GM23338 (cell line): ENCODE measurements at regions not wholly inside any gene's neighbourhood (a gene's known extent, or its start where the extent isn't known, plus 50 kb on each side); places are given as distances from the start of the nearest gene placed in this dataset.
A peak's percentile ranks its signal among the peaks of the same experiment; 100 is the strongest.

ENCODE experiments used
- ATAC-seq: fragments of 200-7000 bp; cut with Tn5 transposase; 3 replicates; pipeline ENCODE4 v1.9.1; 2020
- DNase-seq: peaks from one replicate; pipeline ENCODE4 v3.0.0-alpha.2; 2015; ENCODE audit warnings: low spot score
- H2AFZ ChIP-seq: fragments of 200-600 bp; sonication (generic); 2 replicates; pipeline ENCODE4 v1.8.0; 2016; ENCODE audit warnings: antibody characterized with exemption, mild to moderate bottlenecking, moderate library complexity
- H3F3A ChIP-seq: fragments of 200-600 bp; sonication (generic); replicated peaks from 2 replicates; pipeline ENCODE4 v1.8.0; 2017; ENCODE audit warnings: antibody characterized with exemption, mixed run types, low read depth
- H3K27ac ChIP-seq: fragments of 200-600 bp; sonication (generic); 2 replicates; pipeline ENCODE4 v1.6.1; 2016; ENCODE audit warnings: low read depth
- H3K27me3 ChIP-seq: fragments of 200-600 bp; sonication (generic); 2 replicates; pipeline ENCODE4 v1.8.0; 2016; ENCODE audit warnings: mild to moderate bottlenecking, mixed run types, moderate library complexity; ENCODE audit not compliant: insufficient read depth
- H3K36me3 ChIP-seq: fragments of 200-600 bp; sonication (generic); 2 replicates; pipeline ENCODE4 v1.8.0; 2016; ENCODE audit warnings: mild to moderate bottlenecking; ENCODE audit not compliant: insufficient read depth
- H3K4me1 ChIP-seq: fragments of 200-600 bp; sonication (generic); 2 replicates; pipeline ENCODE4 v1.8.0; 2016; ENCODE audit warnings: mild to moderate bottlenecking, moderate library complexity; ENCODE audit not compliant: insufficient read depth
- H3K4me2 ChIP-seq: fragments of 200-600 bp; sonication (generic); 2 replicates; pipeline ENCODE4 v1.7.1; 2017; ENCODE audit warnings: mixed run types
- H3K4me3 ChIP-seq: fragments of 200-600 bp; sonication (generic); 2 replicates; pipeline ENCODE4 v1.6.1; 2016; ENCODE audit warnings: mixed run types
- H3K79me2 ChIP-seq: fragments of 200-600 bp; sonication (generic); replicated peaks from 2 replicates; pipeline ENCODE4 v1.8.0; 2017; ENCODE audit warnings: mild to moderate bottlenecking; ENCODE audit not compliant: insufficient read depth
- H3K9me2 ChIP-seq: fragments of 200-600 bp; sonication (generic); 2 replicates; pipeline ENCODE4 v1.8.0; 2017; ENCODE audit not compliant: insufficient read depth
- H4K20me1 ChIP-seq: fragments of 200-600 bp; sonication (generic); replicated peaks from 2 replicates; pipeline ENCODE4 v1.8.0; 2017; ENCODE audit warnings: mild to moderate bottlenecking; ENCODE audit not compliant: insufficient read depth
- H3K27ac Mint-ChIP-seq: 2 replicates; pipeline ENCODE4 v1.8.0; 2020; ENCODE audit warnings: inconsistent platforms, mild to moderate bottlenecking, moderate library complexity, mixed read lengths
- H3K27me3 Mint-ChIP-seq: 3 replicates; pipeline ENCODE4 v1.8.0; 2022; ENCODE audit warnings: low read depth, mild to moderate bottlenecking, moderate library complexity, mixed read lengths, inconsistent platforms; ENCODE audit not compliant: insufficient read depth, poor library complexity
- H3K36me3 Mint-ChIP-seq: 3 replicates; pipeline ENCODE4 v1.8.0; 2021; ENCODE audit warnings: low read depth, mild to moderate bottlenecking, inconsistent platforms, moderate library complexity, mixed read lengths
- H3K4me1 Mint-ChIP-seq: 3 replicates; pipeline ENCODE4 v1.8.0; 2020; ENCODE audit warnings: mild to moderate bottlenecking, inconsistent platforms, mixed read lengths
- H3K4me3 Mint-ChIP-seq: 3 replicates; pipeline ENCODE4 v1.8.0; 2021; ENCODE audit warnings: moderate library complexity, mild to moderate bottlenecking, inconsistent platforms, mixed read lengths
- H3K9me3 Mint-ChIP-seq: 3 replicates; pipeline ENCODE4 v1.8.0; 2020; ENCODE audit warnings: moderate library complexity, mild to moderate bottlenecking, inconsistent platforms, mixed read lengths
- CREB1 ChIP-seq: fragments of 250-450 bp; sonication (Bioruptor Pico); IDR thresholded peaks from 2 replicates; pipeline ENCODE4 v1.5.0; 2020; ENCODE audit warnings: low read depth, mild to moderate bottlenecking, moderate library complexity
- EZH2 ChIP-seq: fragments of 200-600 bp; sonication (generic); IDR thresholded peaks from one replicate; pipeline ENCODE4 v1.8.0; 2017; ENCODE audit warnings: antibody characterized with exemption, mild to moderate bottlenecking, low read depth; ENCODE audit not compliant: unreplicated experiment
- EZH2phosphoT487 ChIP-seq: fragments of 200-600 bp; sonication (generic); IDR thresholded peaks from one replicate; pipeline ENCODE4 v1.8.1; 2018; ENCODE audit warnings: antibody characterized with exemption; ENCODE audit not compliant: unreplicated experiment
- ZNF114 ChIP-seq: fragments of 250-450 bp; sonication (Bioruptor Pico); IDR thresholded peaks from 2 replicates; pipeline ENCODE4 v1.5.0; 2020; ENCODE audit warnings: mild to moderate bottlenecking, moderate library complexity
- ZNF331 ChIP-seq: fragments of 250-450 bp; sonication (Bioruptor Pico); IDR thresholded peaks from 2 replicates; pipeline ENCODE4 v1.5.0; 2020; ENCODE audit warnings: low read depth, mild to moderate bottlenecking, moderate library complexity
- TF ChIP-seq, protein P1 (sequence below): IDR thresholded peaks from 2 replicates; pipeline ENCODE4 v1.6.1; 2016; ENCODE audit warnings: antibody characterized with exemption
- TF ChIP-seq, protein P2 (sequence below), 2 experiments: fragments of 200-600 bp in 1 of 2; sonication (generic) in 1 of 2; conservative IDR thresholded peaks; 2 replicates each; pipeline versions ENCODE4 v1.5.1 to v1.6.1; 2016 to 2017; ENCODE audit warnings: antibody characterized with exemption in 2 of 2, low read depth in 2 of 2, mild to moderate bottlenecking in 2 of 2, moderate library complexity in 1 of 2

DNA sequence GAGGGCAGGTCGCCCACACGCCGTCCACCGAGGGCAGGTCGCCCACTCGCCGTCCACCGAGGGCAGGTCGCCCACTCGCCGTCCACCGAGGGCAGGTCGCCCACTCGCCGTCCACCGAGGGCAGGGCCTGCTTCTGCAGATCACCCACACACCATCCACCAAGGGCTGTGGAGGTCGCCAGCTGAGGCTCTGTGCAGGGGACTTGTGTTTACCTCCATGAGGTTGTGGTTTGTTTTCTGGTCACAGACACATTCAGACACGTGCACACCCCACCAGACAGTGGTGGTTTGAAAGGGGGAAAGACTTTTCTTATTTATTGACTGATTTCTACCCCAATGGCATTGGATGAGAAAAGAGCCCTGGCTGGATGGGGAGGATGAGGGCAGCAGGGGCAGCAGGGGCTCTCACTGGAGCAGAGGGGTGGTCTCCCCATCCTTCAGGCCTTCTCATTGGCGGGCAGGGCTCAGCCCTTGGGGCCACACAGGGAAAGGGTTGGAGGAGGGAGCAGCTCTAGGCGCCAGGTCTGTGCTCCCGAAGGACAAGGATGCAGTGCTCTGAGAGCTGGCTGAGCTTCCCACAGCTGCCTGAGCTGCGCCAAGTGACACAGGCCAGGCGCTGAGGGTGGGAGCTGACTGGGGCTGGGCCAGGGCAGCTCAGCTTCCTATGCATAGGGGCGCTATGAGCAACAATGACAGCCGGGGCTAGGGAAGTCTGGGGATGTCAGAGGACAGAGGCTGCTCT is 252.6 kb upstream of the B3GAT1 start:
- Histone ChIP-seq H4K20me1 (no peaks in the 10 kb centered on the region), H3K79me2 (no peaks in the 10 kb centered on the region), H2AFZ (no peak overlapping the region), H3K4me2 (no peak overlapping the region), H3K4me3 (no peak overlapping the region), H3K27me3 (no peaks in the 10 kb centered on the region), H3K27ac (no peak overlapping the region), H3K36me3 (no peaks in the 10 kb centered on the region), H3K4me1 (no peaks in the 10 kb centered on the region), H3F3A (no peaks in the 10 kb centered on the region), H3K9me2 (no peaks in the 10 kb centered on the region)
- Mint-ChIP-seq H3K36me3 (peaks cover 8% of the 10 kb centered on the region; the same call in 2 of the 3 replicates), H3K4me3 (no peak overlapping the region), H3K9me3 (peaks cover 27% of the 10 kb centered on the region), H3K4me1 (no peaks in the 10 kb centered on the region), H3K27ac (no peak overlapping the region), H3K27me3 (peaks cover 6% of the 10 kb centered on the region)
- DNase-seq (no peak), ATAC-seq (peak; percentile 37)
- no peak for TF ChIP-seq EZH2

DNA sequence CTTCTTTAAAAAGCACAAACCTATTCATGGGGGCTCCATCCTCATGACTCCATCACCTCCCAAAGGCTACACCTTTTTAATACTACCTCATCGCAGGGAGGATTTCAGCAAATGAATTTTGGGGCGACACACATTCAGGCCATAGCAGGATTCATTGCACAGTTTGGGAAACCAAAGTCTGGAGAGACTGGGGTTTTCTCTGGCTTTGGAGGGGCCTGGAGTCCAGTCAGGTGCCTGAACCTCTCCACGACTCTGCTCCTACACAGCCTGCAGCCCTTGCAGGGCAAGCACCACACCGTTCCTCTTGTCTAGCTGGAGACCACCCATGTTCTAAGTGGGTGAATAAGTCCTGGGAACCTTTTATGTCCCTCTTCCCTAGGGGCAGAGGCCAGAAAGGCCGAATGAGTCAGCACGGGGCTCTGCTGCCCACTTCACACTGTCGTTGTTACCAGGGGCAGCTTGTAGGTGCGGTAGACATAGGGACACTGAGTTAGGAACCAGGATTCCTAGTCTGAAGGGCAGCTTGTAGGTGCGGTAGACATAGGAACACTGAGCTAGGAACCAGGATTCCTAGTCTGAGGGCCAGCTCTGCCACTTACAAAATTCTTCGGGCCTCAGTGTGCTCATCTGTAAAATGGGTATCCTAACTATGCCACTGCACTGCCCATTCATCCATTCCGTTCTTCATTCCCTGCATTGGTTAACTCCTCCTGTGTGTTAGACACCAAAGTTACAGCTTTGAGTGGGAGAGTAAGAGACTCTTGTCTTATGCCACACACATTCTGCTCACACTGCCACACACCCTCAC is 251.7 kb upstream of the B3GAT1 start:
- no peak overlapping the region for H3K4me3 ChIP-seq
- TF ChIP-seq, protein P1, sequence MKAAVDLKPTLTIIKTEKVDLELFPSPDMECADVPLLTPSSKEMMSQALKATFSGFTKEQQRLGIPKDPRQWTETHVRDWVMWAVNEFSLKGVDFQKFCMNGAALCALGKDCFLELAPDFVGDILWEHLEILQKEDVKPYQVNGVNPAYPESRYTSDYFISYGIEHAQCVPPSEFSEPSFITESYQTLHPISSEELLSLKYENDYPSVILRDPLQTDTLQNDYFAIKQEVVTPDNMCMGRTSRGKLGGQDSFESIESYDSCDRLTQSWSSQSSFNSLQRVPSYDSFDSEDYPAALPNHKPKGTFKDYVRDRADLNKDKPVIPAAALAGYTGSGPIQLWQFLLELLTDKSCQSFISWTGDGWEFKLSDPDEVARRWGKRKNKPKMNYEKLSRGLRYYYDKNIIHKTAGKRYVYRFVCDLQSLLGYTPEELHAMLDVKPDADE = no peak
- TF ChIP-seq CREB1 (CRISPR knock-in tag) (no peak), EZH2phosphoT487 (no peak), ZNF331 (CRISPR knock-in tag) (no peak), EZH2 (no peak), ZNF114 (CRISPR knock-in tag) (no peak)
- TF ChIP-seq, protein P2, sequence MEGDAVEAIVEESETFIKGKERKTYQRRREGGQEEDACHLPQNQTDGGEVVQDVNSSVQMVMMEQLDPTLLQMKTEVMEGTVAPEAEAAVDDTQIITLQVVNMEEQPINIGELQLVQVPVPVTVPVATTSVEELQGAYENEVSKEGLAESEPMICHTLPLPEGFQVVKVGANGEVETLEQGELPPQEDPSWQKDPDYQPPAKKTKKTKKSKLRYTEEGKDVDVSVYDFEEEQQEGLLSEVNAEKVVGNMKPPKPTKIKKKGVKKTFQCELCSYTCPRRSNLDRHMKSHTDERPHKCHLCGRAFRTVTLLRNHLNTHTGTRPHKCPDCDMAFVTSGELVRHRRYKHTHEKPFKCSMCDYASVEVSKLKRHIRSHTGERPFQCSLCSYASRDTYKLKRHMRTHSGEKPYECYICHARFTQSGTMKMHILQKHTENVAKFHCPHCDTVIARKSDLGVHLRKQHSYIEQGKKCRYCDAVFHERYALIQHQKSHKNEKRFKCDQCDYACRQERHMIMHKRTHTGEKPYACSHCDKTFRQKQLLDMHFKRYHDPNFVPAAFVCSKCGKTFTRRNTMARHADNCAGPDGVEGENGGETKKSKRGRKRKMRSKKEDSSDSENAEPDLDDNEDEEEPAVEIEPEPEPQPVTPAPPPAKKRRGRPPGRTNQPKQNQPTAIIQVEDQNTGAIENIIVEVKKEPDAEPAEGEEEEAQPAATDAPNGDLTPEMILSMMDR (conservative IDR thresholded peaks at IDR 0.05; ENCODE audit: low read depth in 2 of 2) = no peak
- Mint-ChIP-seq H3K9me3 (peaks cover 27% of the 10 kb centered on the region), H3K36me3 (peaks cover 8% of the 10 kb centered on the region; the same call in 2 of the 3 replicates), H3K27me3 (peaks cover 4% of the 10 kb centered on the region), H3K27ac (no peak overlapping the region), H3K4me3 (no peak overlapping the region), H3K4me1 (no peaks in the 10 kb centered on the region)
- DNase-seq = no peak
- no peaks in the 10 kb centered on the region for H3K36me3 ChIP-seq
- H3K27ac ChIP-seq = no peak overlapping the region
- H3K4me1 ChIP-seq = no peaks in the 10 kb centered on the region
- H3F3A ChIP-seq = no peaks in the 10 kb centered on the region
- H4K20me1 ChIP-seq = no peaks in the 10 kb centered on the region
- H3K27me3 ChIP-seq = no peaks in the 10 kb centered on the region
- H3K9me2 ChIP-seq = no peaks in the 10 kb centered on the region
- no peak overlapping the region for H3K4me2 ChIP-seq
- H2AFZ ChIP-seq = no peak overlapping the region
- ATAC-seq = no peak
- H3K79me2 ChIP-seq = no peaks in the 10 kb centered on the region
